GM10248 (cell line): ENCODE measurements at regions not wholly inside any gene's neighbourhood (a gene's known extent, or its start where the extent isn't known, plus 50 kb on each side); places are given as distances from the start of the nearest gene placed in this dataset.

ENCODE experiments used
- CTCF ChIA-PET: fragments of 300-600 bp; sonication (Branson Sonifier 250); formaldehyde crosslinking; extraction: SDS; loops from one replicate; lab custom pipeline; 2021; ENCODE audit warnings: antibody characterized with exemption; lab: Yijun Ruan, JAX
- POLR2A ChIA-PET: fragments of 350-650 bp; sonication (Branson Sonifier 250); formaldehyde crosslinking; extraction: SDS; loops from one replicate; lab custom pipeline; 2020; ENCODE audit warnings: antibody characterized with exemption; lab: Yijun Ruan, JAX
- DNase-seq: peaks from one replicate; pipeline ENCODE4 v3.0.0; 2012; ENCODE audit errors: extremely low spot score
- CTCF ChIP-seq: IDR thresholded peaks from 2 replicates; pipeline ENCODE4 v1.5.1; 2012; ENCODE audit warnings: mild to moderate bottlenecking, low read depth; ENCODE audit errors: extremely low read depth, missing control alignments, control extremely low read depth

- no peak for TF ChIP-seq CTCF
- CTCF ChIA-PET: no interaction called here
- POLR2A ChIA-PET: no interaction called here
- DNase-seq: no peak
Observed at GRCh38 chr18:56217406-56217805, 421.0 kb downstream of the TXNL1 start.

- CTCF ChIA-PET: interaction anchor here (1.0 to 1.7 kb wide), 2 partner anchors 10 to 13 kb away, joined by 3 to 5 read pairs; no protein-coding TSS in a partner anchor
- no peak for TF ChIP-seq CTCF
- DNase-seq: no peak
- POLR2A ChIA-PET: no interaction called here
Observed at GRCh38 chr18:56214706-56215105, 423.7 kb downstream of the TXNL1 start.

GRCh38 chr18:56210520-56210919, 427.9 kb downstream of the TXNL1 start:
- CTCF ChIA-PET: no interaction called here
- POLR2A ChIA-PET: no interaction called here
- no peak for DNase-seq
- no peak for TF ChIP-seq CTCF

GRCh38 chr18:56207989-56208388, 430.4 kb downstream of the TXNL1 start:
- ChIA-PET POLR2A (no interaction called here), CTCF (no interaction called here)
- DNase-seq: no peak
- TF ChIP-seq CTCF: no peak

GRCh38 chr18:56204052-56204451, 434.3 kb downstream of the TXNL1 start:
- no peak for DNase-seq
- POLR2A ChIA-PET: no interaction called here
- TF ChIP-seq CTCF: no peak
- CTCF ChIA-PET: no interaction called here

- no peak for TF ChIP-seq CTCF
- DNase-seq: no peak
- POLR2A ChIA-PET: no interaction called here
- CTCF ChIA-PET: no interaction called here
Observed at GRCh38 chr18:56202678-56203077, 435.7 kb downstream of the TXNL1 start.

- DNase-seq: no peak
- TF ChIP-seq CTCF: no peak
- POLR2A ChIA-PET: no interaction called here
- CTCF ChIA-PET: interaction anchor here (1.0 kb wide), 1 partner anchor 11 kb away, joined by 5 read pairs; no protein-coding TSS in a partner anchor
Observed at GRCh38 chr18:56200381-56200911, 437.9 kb downstream of the TXNL1 start.
